IMR-90 (cell line): ENCODE measurements at regions not wholly inside any gene's neighbourhood (a gene's known extent, or its start where the extent isn't known, plus 50 kb on each side); places are given as distances from the start of the nearest gene placed in this dataset.

Experiments used
- ATAC-seq: fragments of 200-7000 bp; cut with Tn5 transposase; 2 replicates; pipeline ENCODE4 v1.9.1; 2020; ENCODE audit warnings: low read depth, mild to moderate bottlenecking, moderate library complexity
- BruUV-seq: library from RNA; stranded (reverse); fragments of 400-500 nt; replicated peaks from 2 replicates; lab custom pipeline; 2021; lab: Mats Ljungman, UMichigan
- CTCF ChIA-PET: fragments of 300-600 bp; formaldehyde crosslinking; extraction: SDS; loops from one replicate; lab custom pipeline; 2021; ENCODE audit warnings: antibody characterized with exemption; lab: Yijun Ruan, JAX
- POLR2A ChIA-PET: fragments of 300-600 bp; sonication (Branson Sonifier 250); formaldehyde crosslinking; loops from one replicate; lab custom pipeline; 2022; ENCODE audit warnings: antibody characterized with exemption; ENCODE audit not compliant: unreplicated experiment; lab: Charles Lee
- DNase-seq: peaks from one replicate; pipeline ENCODE4 v3.0.0; 2013
- H2AFZ ChIP-seq: replicated peaks from 2 replicates; pipeline ENCODE3; 2013; ENCODE audit warnings: low read length, mild to moderate bottlenecking; ENCODE audit not compliant: poor library complexity
- H2AK5ac ChIP-seq: 2 replicates; pipeline ENCODE4 v1.6.1; 2013; ENCODE audit warnings: low read depth, low read length, inconsistent platforms
- H2AK9ac ChIP-seq: replicated peaks from 2 replicates; pipeline ENCODE3; 2013; ENCODE audit warnings: mild to moderate bottlenecking, low read depth, low read length, moderate library complexity; ENCODE audit not compliant: poor library complexity
- H2BK120ac ChIP-seq: 2 replicates; pipeline ENCODE4 v1.6.1; 2013; ENCODE audit warnings: low read depth, low read length, inconsistent platforms
- H2BK15ac ChIP-seq: 3 replicates; pipeline ENCODE4 v1.6.1; 2013; ENCODE audit warnings: low read depth, low read length, inconsistent platforms
- H2BK20ac ChIP-seq: 2 replicates; pipeline ENCODE4 v1.6.1; 2013; ENCODE audit warnings: low read depth, mild to moderate bottlenecking, inconsistent platforms, low read length, moderate library complexity
- H2BK5ac ChIP-seq: 2 replicates; pipeline ENCODE4 v1.6.1; 2013; ENCODE audit warnings: mild to moderate bottlenecking, low read depth, low read length, inconsistent platforms; ENCODE audit not compliant: poor library complexity, severe bottlenecking
- H3K14ac ChIP-seq: replicated peaks from 2 replicates; pipeline ENCODE4 v1.6.1; 2013; ENCODE audit warnings: low read depth, low read length, inconsistent platforms
- H3K18ac ChIP-seq: 2 replicates; pipeline ENCODE4 v1.6.1; 2013; ENCODE audit warnings: low read depth, low read length, control low read depth
- H3K23ac ChIP-seq: 2 replicates; pipeline ENCODE4 v1.6.1; 2013; ENCODE audit warnings: low read depth, low read length, inconsistent platforms
- H3K27ac ChIP-seq: 2 replicates; pipeline ENCODE4 v1.5.1; 2013; ENCODE audit warnings: mild to moderate bottlenecking, control low read depth, low read length; ENCODE audit not compliant: insufficient read depth
- H3K27me3 ChIP-seq: 2 replicates; pipeline ENCODE4 v1.6.1; 2013; ENCODE audit warnings: low read length; ENCODE audit not compliant: control insufficient read depth, insufficient read depth
- H3K36me3 ChIP-seq: 2 replicates; pipeline ENCODE4 v1.6.1; 2013; ENCODE audit warnings: low read length, mixed read lengths; ENCODE audit not compliant: control insufficient read depth, insufficient read depth
- H3K4ac ChIP-seq: 2 replicates; pipeline ENCODE4 v1.6.1; 2013; ENCODE audit warnings: low read depth, low read length, inconsistent platforms
- H3K4me1 ChIP-seq: 2 replicates; pipeline ENCODE4 v1.6.1; 2013; ENCODE audit warnings: low read length, mixed read lengths; ENCODE audit not compliant: control insufficient read depth, insufficient read depth
- H3K4me2 ChIP-seq: 2 replicates; pipeline ENCODE4 v1.6.1; 2013; ENCODE audit warnings: low read depth, mild to moderate bottlenecking, control low read depth, low read length, moderate library complexity
- H3K4me3 ChIP-seq: 2 replicates; pipeline ENCODE4 v1.5.1; 2013; ENCODE audit warnings: low read depth, mild to moderate bottlenecking, control low read depth, low read length, moderate library complexity; ENCODE audit not compliant: insufficient read depth
- H3K56ac ChIP-seq: 2 replicates; pipeline ENCODE4 v1.6.1; 2013; ENCODE audit warnings: low read length, inconsistent platforms; ENCODE audit not compliant: insufficient read depth; ENCODE audit errors: extremely low read depth
- H3K79me1 ChIP-seq, 2 experiments: 2 replicates each; pipeline ENCODE4 v1.6.1; 2013; ENCODE audit warnings: low read length in 2 of 2, inconsistent platforms in 1 of 2, low read depth in 1 of 2
- H3K9ac ChIP-seq: 2 replicates; pipeline ENCODE4 v1.6.1; 2013; ENCODE audit warnings: low read depth, low read length, control low read depth
- H3K9me1 ChIP-seq: 2 replicates; pipeline ENCODE4 v1.6.1; 2013; ENCODE audit warnings: low read length, inconsistent platforms; ENCODE audit not compliant: insufficient read depth
- H3K9me3 ChIP-seq: 2 replicates; pipeline ENCODE4 v1.6.1; 2013; ENCODE audit warnings: low read length; ENCODE audit not compliant: control insufficient read depth, insufficient read depth
- H4K20me1 ChIP-seq: 2 replicates; pipeline ENCODE4 v1.6.1; 2013; ENCODE audit warnings: low read length, inconsistent platforms; ENCODE audit not compliant: insufficient read depth
- H4K5ac ChIP-seq: 2 replicates; pipeline ENCODE4 v1.6.1; 2013; ENCODE audit warnings: mild to moderate bottlenecking, low read depth, low read length, control low read depth
- H4K8ac ChIP-seq, 2 experiments: 2 replicates each; pipeline ENCODE4 v1.6.1; 2013; ENCODE audit warnings: low read depth in 2 of 2, low read length in 2 of 2, control low read depth in 1 of 2, inconsistent platforms in 1 of 2
- H4K91ac ChIP-seq: 2 replicates; pipeline ENCODE4 v1.6.1; 2013; ENCODE audit warnings: low read depth, low read length, inconsistent platforms; ENCODE audit not compliant: insufficient read depth
- FOS ChIP-seq: fragments of 150-350 bp; IDR thresholded peaks from 2 replicates; pipeline ENCODE4 v1.6.1; 2016; ENCODE audit warnings: low read depth, low read length
- MAZ ChIP-seq: IDR thresholded peaks from 2 replicates; pipeline ENCODE4 v1.6.1; 2012; ENCODE audit warnings: low read depth, mild to moderate bottlenecking, low read length, improper control_type of control experiment, moderate library complexity, borderline replicate concordance
- NFE2L2 ChIP-seq: fragments of 150-350 bp; IDR thresholded peaks from 2 replicates; pipeline ENCODE4 v1.6.1; 2016; ENCODE audit warnings: low read depth, mild to moderate bottlenecking, low read length
- SMC3 ChIP-seq: fragments of 150-350 bp; IDR thresholded peaks from 2 replicates; pipeline ENCODE4 v1.6.1; 2016; ENCODE audit warnings: low read depth, mild to moderate bottlenecking, antibody characterized with exemption, low read length, moderate library complexity
- USF2 ChIP-seq: fragments of 150-350 bp; IDR thresholded peaks from 2 replicates; pipeline ENCODE4 v1.6.1; 2017; ENCODE audit warnings: mild to moderate bottlenecking, antibody characterized with exemption, low read length, low read depth
- WGBS, 2 experiments: methylation state at CpG; one replicate each; pipeline versions ENCODE4 v1.1.5 to v1.1.7; 2013; ENCODE audit warnings: missing lambda C conversion rate in 2 of 2; ENCODE audit not compliant: insufficient read length in 1 of 2; ENCODE audit errors: extremely low coverage in 2 of 2; 5-methylcytosine and 5-hydroxymethylcytosine counted together
- dilution Hi-C: fragments of 300-500 bp; cut with HindIII; formaldehyde crosslinking; loops from one replicate; pipeline ENCODE4 v1.14.3; 2018; ENCODE audit warnings: low sequenced_read_pairs; ENCODE audit not compliant: unreplicated experiment
- in situ Hi-C: fragments of 300-500 bp; cut with MboI; formaldehyde crosslinking; loops from 3 replicates; pipeline ENCODE4 v1.14.3; 2019; ENCODE audit warnings: low sequenced_read_pairs, inconsistent platforms, mixed read lengths
- intact Hi-C: fragments of 100-400 bp; cut with micrococcal nuclease; formaldehyde crosslinking; loops from 2 replicates; pipeline ENCODE4 v1.10.0; 2022

DNA sequence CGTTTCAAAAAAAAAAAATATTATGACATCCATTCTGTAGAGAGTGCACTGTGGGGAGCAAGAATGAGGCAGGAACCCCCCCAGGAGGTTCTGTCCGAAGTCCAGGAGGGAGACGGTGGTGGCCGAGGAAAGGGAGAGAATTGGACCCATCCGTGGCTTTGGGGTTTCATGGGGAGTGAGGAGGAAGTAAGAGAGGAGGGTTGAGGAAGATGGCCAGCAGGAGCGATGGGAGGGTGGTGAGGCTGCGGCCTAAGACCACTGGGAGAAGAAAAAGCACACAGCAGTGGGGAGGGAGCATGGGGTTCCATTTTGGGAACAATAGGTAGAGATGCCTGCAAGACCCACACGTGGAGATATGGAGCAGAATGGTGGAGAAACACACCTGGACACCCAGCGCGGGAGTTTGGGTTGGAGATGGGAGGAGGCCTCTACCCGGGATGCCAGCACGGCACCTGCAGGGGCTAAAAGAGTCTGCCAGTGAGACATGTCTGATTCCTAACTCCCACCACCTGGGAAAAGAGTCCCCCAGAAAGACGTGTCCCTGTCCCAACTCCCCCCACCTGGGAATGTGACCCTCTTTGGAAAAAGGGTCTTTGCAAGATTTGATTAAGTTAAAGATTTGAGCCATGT lies 72.5 kb upstream of the SHANK2 start:
- H3K9me1 ChIP-seq: no peaks in the 10 kb centered on the region
- H2BK5ac ChIP-seq: no peak overlapping the region
- H3K56ac ChIP-seq: no peak overlapping the region
- H2BK15ac ChIP-seq: no peak overlapping the region
- no peak overlapping the region for H3K18ac ChIP-seq
- no peak overlapping the region for H3K14ac ChIP-seq
- no peak for DNase-seq
- intact Hi-C loops (no loop called here), dilution Hi-C loops (no loop called here), in situ Hi-C loops (no loop called here)
- no peak overlapping the region for H2AFZ ChIP-seq
- H2AK9ac ChIP-seq: no peak overlapping the region
- CTCF ChIA-PET: no interaction called here
- ATAC-seq: no peak
- TF ChIP-seq FOS (no peak), USF2 (no peak), SMC3 (no peak), NFE2L2 (no peak), MAZ (no peak)
- no peak overlapping the region for H4K8ac ChIP-seq
- BruUV-seq: no TSS peak
- H3K27me3 ChIP-seq: peaks cover 17% of the 10 kb centered on the region
- H3K27ac ChIP-seq: no peak overlapping the region
- POLR2A ChIA-PET: no interaction called here
- H2BK20ac ChIP-seq: no peak overlapping the region
- no peak overlapping the region for H3K23ac ChIP-seq
- H4K20me1 ChIP-seq: no peaks in the 10 kb centered on the region
- H3K36me3 ChIP-seq: no peaks in the 10 kb centered on the region
- no peak overlapping the region for H4K5ac ChIP-seq
- no peak overlapping the region for H3K4ac ChIP-seq
- no peaks in the 10 kb centered on the region for H3K4me1 ChIP-seq
- H2BK120ac ChIP-seq: no peak overlapping the region
- H2AK5ac ChIP-seq: no peak overlapping the region
- H3K9ac ChIP-seq: no peak overlapping the region
- H3K9me3 ChIP-seq: peaks cover 3% of the 10 kb centered on the region; the same call in 1 of the 2 replicates
- H3K4me3 ChIP-seq: no peak overlapping the region
- 89% methylated on average over 2 of the region's 13 CpGs; no CpG with 5 or more reads in 1 of the 2 experiments for WGBS, 2 experiments
- H3K79me1 ChIP-seq: no peaks in the 10 kb centered on the region
- no peak overlapping the region for H4K91ac ChIP-seq
- H3K4me2 ChIP-seq: no peak overlapping the region
